HK-2 (cell line): ENCODE measurements at regions not wholly inside any gene's neighbourhood (a gene's known extent, or its start where the extent isn't known, plus 50 kb on each side); places are given as distances from the start of the nearest gene placed in this dataset.
"Not testable (repeated sequence)": the region's sequence is repeated elsewhere in the genome, so short reads cannot be mapped to it uniquely, and the experiment has no call there.

Experiments used
- DNase-seq: peaks from one replicate; pipeline ENCODE4 v3.0.0-alpha.2; 2018; ENCODE audit not compliant: unreplicated experiment

DNA sequence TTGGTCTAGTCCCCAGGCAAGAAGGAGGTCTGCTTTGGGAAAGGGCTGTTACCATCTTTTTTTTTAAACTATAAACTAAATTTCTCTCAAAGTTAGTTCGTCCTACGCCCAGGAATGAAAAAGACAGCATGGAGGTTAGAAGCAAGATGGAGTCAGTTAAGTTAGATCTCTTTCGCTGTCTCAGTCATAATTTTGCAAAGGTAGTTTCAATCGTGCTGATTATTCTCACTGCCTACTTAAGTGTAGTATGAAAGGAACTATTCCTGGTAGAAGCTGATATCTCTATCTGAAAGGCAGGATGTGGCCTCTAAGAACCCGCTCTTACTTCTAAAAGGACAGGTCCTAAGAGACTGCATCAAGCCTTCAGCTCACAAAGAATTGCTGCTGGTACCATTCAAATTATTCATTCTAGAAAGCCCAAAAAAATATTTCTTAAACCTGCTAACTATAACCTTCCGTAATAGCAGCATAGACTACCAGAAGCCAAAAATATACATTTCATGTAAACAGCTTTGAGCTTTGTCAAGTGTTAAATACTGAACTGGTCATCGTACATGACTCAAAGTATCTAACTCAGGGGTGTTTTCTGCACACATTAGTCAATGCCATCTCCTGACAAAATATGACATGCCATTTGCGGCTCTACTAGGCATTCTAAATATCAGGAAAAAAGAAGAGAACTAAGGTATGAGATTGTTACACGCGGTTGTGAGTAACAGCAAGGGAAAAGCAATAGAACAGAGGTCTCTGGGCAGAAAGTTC lies 96.0 kb upstream of the CCDC80 start:
- no peak for DNase-seq

DNA sequence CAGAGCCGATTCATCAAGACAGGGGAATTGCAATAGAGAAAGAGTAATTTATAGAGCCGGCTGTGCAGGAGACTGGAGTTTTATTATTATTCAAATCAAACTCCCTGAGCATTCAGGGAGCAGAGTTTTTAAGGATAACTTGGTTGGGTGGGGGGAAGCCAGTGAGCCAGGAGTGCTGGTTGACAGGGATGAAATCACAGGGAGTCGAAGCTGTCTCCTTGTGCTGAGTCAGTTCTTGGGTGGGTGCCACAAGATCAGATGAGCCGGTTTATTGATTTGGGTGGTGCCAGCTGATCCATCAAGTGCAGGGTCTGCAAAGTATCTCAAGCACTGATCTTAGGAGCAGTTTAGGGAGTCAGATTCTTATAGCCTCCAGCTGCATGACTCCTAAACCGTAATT lies 95.4 kb upstream of the CCDC80 start:
- no peak for DNase-seq

DNA sequence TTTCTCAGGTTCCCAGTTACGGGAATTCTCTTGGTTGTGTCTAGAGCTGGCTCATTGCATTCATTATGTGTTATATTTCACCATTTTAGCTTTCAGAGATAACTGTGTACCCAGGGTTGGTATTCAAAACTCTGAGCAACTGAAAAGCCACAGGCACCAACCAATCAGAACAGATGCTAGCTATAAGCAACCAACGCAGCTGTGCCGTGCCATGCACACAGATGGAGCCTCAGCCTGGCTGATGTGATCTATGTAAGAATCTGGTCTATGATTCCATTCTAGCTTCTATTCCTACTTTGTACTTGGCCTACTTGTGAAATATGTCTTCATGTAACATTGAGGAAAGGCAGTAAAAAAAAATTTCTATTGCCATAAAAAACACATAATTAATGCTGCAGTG lies 95.0 kb upstream of the CCDC80 start:
- no peak for DNase-seq

DNA sequence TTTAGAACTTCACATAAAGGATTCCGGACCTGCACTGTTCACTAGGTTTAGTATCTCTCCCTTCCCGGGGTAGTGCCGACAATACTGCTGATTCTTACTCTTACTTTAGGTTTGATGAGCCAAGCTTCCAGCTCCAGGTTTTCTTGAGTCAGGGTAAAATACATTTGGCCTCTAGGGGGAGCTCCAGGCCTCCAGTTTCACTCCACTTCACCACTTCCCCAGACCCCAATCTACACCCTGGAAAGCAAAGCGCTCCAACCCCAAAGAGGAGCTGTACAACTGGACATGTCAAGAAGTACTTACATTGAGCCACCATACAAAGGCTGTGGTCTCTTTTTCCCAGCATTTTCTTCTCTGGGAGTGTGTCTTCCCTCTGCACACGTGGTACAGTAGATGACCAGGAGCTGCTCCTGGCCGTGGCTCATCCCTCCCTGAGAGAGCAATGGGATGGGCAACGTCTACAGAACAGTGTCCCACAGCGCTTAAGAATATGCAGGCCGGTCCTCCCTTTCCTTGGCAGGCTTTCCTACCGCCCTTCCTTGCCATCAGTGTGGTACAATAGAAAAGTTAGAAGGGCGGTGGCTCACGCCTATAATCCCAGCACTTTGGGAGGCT lies 93.9 kb upstream of the CCDC80 start:
- DNase-seq: peak; percentile 70

DNA sequence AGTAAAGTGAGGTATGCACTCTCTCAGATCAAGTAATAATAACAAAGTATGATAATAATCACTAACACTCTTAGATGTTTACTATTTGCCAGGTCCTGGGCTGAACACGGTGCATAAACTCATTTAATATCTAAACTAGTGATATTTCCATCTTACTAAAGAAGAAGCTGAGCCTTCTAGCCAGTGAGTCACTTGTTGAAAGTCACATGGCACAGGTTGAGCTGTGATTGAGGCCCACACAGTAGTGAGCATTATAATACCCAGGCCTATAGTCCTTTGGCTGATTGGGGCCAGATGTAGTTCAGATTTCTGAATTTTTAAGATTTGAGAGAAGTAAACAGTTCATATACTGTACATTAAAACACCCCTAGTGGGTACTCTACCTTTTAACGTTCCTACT lies 93.2 kb upstream of the CCDC80 start:
- peak; percentile 6 for DNase-seq

DNA sequence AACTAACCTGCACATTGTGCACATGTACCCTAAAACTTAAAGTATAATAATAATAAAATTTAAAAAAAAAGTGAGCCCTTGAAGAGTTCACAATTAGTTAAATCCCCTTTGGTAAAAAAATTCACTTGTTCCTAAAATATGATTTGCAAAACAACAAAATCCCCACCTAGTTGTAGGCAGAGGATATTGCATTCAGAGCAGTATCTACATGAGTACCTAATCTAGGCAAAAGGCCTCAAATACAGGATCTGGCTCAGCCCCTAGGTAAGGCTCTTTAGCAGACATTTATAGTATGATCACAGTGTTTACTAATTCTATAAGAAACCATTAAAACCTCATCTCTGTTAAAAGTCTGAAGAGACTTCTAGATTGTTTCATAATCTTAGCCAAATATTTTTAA lies 89.3 kb upstream of the CCDC80 start:
- no peak for DNase-seq

DNA sequence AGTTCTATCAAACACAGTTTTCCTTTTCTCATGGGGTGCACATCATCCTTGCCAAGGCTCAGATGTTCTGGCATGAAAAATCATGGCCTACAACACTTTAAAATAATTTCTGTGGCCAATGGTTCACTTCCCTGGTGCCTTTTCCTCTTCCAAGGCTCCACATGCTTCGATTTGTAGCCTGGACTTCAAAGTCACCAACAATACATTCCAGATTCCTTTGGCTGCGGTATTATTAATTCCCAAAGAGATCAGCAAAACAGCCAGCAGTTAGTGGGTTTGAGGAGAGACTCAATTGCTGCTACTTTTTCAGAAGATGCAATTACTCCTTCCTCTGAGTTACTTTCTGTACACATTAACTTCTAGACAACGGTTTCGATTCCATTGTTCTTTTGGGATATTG lies 80.3 kb upstream of the CCDC80 start:
- no peak for DNase-seq

DNA sequence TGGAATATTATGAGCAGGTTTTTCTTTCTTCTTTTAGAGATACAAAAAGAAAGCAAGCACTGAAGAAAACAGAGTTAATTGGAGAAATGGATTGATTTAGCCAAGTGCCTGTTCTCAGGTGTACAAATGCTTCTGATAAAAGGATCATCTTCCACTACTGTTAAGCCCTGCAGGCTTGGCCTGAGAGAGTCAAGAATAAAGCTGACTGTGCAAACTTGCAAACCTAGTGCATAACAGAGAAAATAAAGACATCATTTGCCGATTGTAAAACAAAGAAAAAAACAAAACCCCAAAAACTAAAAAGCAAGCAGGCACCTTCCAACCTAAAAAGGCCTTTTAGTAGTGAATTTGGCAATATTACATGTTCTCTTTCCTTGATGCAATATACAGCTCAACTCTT lies 78.0 kb upstream of the CCDC80 start:
- no peak for DNase-seq

DNA sequence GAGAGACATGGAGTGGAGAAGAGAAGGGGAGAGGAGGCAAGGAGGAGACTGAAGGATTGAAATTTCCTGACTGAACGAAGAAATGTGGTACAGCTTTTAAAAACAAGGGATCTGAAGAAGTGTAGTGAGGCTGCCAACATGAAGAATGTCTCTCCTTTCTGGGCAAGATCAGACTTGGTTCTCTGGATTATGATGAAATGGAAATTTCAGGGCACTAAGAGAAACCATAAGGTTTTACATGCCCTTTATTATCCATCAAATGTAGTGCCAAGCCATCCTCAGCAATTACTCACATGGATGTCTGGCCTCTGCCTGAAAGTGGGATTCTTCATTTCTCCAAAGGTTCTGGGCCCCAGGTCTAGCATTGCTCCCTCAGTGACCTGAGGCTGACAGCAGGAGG lies 77.6 kb upstream of the CCDC80 start:
- no peak for DNase-seq

DNA sequence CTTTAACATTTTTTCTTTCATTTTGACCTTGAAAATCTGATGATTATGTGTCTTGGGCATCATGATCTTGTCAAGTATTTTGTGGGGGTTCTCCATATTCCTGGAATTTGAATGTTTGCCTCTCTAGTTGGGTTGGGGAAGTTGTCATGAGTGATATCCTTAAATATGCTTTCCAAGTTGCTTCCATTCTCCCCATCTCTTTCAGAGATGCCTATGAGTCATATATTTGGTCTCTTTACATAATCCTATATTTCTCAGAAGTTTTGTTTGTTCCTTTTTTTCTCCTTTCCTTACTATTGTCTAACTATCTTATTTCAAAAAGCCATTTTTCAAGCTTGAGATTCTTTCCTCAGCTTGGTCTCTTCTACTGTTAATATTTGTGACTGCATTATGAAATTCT lies 69.0 kb upstream of the CCDC80 start:
- DNase-seq: no peak

DNA sequence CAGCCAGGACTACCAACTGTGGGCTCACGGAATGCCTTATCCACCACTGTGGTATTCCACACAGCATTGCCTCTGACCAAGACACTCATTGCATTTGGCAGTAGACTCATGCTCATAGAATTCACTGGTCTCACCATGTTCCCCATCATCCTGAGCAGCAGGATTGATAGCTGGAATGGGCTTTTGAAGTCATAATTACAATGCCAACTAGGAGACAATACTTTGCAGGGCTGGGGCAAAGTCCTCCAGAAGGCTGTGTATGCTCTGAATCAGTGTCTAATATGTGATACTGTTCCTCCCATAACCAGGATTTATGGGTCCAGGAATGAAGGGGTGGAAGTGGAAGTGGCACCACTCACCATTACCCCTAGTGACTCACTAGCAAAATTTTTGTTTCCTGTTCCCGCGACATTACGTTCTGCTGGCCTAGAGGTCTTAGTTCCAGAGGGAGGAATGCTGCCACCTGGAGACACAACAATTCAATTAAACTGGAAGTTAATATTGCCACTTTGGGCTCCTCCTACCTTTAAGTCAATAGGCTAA lies 58.6 kb upstream of the CCDC80 start:
- DNase-seq: peak; percentile 56

DNA sequence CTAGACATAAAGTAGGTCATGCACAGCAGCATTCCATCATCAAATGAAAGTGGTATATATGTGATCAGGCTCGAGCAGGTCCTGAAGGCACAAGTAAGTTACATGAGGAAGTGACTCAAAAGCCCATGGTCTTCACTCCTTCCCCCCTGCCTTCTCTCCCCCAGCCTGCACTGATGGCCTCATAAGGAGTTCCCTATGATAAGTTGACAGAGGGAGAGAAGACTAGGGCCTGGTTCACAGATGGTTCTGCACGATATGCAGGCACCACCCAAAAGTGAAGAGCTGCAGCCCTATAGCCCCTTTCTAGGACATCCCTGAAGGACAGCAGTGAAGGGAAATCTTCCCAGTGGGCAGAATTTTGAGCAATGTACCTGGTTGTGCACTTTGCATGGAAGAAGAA lies 57.5 kb upstream of the CCDC80 start:
- DNase-seq: not testable (repeated sequence)

DNA sequence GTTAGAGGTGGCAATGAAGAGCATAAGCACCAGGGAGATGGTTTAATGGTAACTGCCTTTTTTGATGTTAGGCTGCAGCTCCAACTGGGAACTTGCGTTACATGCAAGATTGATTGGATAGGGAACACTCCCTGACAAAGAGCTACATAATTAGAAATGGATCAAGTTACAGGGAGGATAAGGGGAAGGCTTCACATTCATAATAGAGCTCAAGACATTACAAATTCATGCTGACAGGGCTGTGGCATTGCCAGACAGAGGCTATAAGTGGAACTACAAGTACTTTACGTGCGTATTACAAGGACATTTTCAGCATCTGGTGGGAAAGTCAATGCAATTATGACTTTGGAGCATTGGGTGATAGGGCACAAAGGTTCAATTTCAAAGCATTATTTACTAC lies 55.3 kb upstream of the CCDC80 start:
- DNase-seq: not testable (repeated sequence)

DNA sequence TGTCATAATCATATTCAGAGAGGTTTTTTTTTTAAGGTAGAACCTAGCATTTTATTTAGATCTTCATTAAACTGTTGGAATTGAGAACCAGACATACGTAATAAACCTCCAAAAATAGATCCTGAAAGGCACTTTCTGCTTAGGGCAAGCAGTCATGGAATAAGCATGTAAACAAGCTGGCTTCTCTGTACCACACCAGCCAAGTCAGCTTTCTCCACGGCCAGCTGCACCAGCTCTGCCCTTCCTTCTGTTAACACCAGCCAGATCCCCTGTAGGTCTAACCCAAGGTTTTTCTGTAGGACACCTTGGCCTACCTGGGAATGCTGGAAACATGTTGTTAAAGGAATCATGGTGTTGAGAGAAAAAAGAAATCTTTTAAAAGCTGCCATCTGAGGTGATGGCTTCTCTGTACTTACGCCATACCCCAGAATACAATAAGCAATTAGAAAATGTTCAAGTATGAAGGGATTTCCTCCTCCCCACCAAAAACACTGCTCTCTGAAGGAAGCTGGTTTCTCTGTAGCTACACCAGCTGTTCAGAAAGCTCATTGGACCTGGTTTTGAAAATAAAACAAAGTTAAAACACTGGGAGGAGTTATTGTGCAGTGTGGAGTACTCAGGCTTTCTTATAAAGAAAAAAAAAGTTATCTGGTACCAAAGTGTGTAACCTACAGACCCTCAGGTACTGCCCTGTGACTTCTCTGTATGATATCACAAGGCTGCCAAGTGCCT lies 54.6 kb upstream of the CCDC80 start:
- DNase-seq: not testable (repeated sequence)

DNA sequence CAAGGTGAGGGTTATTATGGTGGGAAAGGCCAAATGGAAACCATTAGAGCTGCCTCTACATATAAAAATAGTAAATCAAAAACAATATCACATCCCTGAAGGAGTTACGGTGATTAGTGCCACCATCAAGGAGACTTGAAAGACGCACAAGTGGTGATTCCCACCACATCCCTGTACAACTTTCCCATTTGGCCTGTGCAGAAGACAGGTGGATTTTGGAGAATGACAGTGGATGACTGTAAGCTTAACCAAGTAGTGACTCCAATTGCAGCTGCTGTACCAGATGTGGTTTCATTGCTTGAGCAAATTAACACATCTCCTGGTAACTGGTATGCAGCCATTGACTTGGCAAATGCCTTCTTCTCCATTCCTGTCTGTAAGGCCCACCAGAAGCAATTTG lies 54.0 kb upstream of the CCDC80 start:
- not testable (repeated sequence) for DNase-seq

DNA sequence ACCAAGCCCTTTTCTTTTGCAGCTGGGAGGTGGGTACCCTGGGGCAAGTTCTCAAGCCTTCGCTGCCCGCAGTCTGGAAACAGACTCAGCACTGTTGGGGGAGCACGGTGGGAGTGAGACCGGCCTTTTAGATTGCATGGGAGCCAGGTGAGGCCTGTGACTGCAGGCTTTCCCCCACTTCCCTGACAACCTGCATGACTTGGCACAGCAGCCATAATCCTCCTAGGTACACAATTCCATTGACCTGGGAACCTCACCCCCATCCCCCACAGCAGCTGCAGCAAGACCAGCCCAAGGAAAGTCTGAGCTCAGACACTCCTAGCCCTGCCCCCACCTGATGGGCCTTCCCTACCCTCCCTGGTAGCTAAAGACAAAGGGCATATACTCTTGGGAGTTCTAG lies 52.2 kb upstream of the CCDC80 start:
- DNase-seq: no peak
